GM21423 (cell line): ENCODE measurements at regions not wholly inside any gene's neighbourhood (a gene's known extent, or its start where the extent isn't known, plus 50 kb on each side); places are given as distances from the start of the nearest gene placed in this dataset.

Experiments used
- ATAC-seq: cut with Tn5 transposase; IDR thresholded peaks from one replicate; pipeline ENCODE4 v1.9.1; 2021; ENCODE audit warnings: mild to moderate bottlenecking, moderate library complexity; ENCODE audit not compliant: unreplicated experiment

DNA sequence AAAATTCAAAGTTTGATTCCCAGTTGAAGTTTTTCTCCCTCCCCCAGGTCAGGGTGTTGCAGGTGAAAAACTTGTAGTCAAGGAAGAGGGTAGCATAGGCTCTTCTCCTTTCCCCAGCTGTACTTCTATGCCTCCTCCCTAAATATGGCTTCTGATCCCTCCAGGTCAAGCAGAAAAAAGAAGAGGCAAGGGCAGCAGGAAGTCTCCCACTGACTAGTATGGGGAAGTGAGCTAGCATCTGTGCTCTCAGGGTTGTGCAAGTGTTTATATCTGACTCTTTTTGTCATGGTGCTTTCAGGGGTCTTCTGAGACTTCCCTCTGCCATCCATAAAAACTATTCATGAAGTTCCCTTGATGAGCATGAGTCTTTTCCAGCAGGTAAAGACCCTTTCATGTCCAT is 76.0 kb downstream of the ATPSCKMT start:
- no peak for ATAC-seq

DNA sequence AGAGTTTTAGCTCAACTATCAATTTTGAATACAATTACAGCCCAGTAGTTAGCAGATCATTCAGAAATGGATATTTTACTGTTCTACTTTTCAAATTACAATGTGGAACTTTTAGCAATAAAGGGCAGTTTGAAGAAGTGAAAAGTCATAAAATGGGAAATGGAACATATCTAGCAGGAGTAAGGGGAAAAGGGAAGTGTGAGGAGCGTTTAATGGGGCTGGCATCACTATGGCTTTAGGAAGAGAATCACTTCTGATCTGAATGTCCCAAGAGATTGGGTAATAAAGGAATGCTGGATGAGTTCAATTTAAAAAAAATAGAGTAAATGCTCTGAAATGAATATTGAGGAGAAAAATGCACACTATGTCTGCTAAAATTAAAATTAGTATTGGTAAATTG is 77.4 kb downstream of the ATPSCKMT start:
- no peak for ATAC-seq

DNA sequence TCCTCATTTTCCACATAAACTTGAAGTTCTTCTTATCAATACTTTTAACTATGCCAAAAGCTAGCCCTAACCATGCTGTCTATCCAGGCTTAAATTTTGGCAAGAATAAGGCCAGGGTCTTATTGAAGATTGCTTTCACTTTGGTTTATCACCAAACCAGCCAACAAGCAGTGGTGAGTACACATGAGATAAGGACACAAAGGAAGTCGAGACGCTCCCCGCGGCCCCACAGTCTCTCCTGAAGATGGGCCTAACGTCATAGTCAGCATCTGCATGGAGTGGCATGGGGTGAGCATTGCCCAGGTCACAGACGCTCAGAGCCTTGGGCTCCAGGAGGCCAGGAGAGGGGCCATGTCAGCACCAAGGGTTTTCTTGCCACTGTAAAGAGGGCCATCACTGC is 80.3 kb downstream of the ATPSCKMT start:
- no peak for ATAC-seq

DNA sequence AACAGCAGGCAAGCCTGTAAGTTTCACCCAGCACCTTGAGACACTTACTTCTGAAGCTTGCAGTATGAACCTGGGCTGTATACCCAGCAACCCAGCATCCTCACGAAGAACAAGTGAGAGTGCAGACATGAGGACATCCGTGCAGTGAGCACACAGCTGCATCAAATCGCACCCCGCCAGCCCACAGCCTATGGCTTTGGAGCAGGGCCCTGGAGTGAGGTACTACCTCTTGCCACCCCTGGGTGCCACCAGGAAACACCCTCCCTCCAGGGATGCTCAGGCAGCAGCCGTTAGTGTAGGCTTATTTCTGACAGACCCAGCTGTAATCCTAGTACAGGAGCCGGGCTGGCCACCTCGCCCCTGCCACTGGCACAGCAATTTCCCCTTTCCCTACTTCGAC is 81.4 kb downstream of the ATPSCKMT start:
- no peak for ATAC-seq

DNA sequence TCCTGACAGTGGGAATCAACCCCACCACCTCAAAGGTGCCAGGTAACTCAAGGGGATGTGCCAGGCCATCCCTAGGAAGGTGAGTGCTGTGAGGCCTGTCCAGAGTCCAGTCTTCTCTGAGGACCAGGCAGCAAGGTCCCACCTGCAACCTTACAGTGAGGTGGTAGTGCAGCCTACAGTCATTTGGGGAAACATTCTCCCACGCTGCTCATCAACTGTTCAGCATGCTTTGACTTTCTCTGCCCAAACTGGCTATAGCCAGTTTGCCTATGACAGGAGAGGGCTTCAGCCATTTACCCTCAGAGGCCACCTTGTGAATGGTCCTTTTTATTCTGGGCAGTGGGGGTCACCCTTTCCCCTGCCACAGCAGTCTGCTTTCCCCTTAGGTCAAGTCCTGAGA is 81.9 kb downstream of the ATPSCKMT start:
- no peak for ATAC-seq

DNA sequence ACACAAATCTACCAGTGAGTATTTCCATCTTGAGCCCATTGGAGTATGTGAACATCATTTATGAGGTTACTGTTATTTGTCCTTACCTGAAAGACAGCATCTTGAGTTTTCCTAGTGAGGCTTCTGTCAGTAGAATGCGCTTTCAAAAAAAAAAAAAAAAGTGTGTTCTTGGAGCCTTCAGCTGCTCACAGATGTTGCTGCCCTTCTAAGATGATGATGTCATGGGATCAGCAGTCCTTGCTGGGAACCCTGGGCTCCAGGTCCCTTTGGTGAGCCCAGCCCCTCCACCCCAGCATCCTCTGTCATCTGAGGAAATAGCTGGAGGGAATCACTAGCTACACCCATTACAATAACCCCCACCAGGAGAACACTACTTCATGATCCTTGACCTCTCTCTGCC is 83.3 kb downstream of the ATPSCKMT start:
- ATAC-seq = no peak

DNA sequence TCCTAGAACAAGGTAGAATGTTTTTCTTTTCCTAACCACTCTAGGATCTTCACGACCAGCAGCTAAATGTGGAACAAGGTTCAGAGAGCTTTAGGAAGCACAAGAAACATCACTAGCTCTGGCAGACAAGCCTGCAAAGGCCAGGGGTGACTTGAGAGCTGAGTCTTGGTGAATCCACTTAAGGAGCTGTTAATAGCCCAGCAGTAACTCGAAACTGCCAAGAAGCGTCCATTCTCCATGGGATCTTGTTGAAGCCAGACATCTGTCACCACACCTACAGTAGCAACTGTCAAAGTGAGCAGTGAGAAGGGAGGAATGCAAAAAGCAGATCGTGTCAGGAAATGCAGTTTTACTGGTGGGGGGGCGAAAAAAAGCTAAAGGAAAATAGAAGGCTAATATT is 87.2 kb downstream of the ATPSCKMT start:
- no peak for ATAC-seq

DNA sequence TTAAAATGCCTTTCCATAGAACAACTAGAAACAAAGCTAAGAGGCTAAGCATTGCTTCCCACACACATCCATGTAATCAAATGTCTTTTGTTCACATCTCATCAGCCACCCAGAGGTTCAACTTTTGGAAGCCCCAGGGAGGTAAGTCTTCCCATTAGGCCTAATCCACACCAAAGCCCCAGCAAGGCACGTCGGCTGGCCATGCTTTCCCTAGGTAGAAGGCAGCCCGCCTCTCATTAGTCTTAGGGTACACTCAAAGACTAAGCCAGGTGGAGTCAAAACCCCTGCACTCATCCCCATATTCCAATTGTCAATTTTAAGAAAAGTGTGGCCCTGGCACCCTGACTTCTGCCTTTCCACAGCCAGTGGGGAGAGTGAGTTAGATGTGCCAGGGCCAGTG is 87.9 kb downstream of the ATPSCKMT start:
- no peak for ATAC-seq

DNA sequence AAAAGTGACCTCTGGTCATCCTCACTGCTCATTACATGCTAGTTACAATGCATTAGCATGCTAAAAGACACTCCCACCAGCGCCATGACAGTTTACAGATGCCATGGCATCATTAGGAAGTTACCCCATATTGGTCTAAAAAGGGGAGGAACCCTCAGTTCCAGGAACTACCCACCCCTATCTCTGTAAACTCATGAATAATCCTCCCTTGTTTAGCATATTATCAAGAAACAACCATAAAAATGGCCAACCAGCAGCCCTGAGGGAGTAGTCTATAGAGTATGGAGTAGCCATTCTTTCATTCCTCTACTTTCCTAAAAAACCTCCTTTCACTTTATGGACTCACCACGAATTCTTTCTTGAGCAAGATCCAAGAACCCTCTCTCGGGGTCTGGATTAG is 89.4 kb downstream of the ATPSCKMT start:
- no peak for ATAC-seq

DNA sequence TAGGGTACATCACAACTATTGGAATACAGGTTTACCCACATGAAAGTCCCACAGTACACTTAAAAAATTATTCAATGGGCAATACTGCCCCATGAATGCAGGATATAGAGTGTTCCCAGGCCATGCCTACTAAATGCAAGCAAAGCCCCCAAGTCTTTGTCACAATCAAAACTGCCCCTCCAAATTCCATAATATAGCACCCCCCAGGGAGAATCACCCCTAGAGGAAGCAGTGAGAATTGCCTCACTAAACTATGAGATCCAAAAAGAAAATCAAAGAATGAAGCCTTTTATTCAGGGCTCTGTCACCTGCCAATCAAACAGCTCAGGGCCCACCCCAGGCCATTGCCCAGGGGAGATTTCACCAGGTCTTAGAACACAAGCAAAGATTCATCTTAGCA is 90.8 kb downstream of the ATPSCKMT start:
- ATAC-seq = no peak

DNA sequence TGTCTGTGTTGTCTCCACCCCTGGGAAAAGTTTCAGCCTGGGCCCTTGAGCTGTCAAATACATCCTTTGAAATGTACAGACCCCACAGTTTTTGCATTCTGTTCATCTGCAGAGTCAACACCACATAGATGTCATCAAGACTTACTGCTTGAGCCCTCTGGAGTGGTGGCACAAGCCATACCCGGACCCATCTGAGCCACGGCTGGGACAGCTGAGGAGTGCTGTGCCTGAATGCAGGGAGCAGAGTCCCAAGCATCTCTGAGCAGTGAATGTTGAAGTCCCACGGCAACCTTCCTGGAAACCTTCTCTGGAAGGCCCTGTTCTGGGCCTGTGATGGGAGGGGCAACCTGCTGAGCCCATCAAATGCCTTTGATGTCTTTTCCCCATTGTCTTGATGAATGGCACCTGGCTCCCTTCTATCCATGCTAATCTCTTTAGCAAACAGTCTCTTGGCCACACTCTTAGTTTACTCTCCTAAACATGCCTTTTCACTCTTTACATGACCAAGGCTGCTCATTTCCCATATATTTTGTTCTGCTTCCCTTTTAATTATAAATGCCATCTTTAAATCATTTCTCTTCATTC is 92.5 kb downstream of the ATPSCKMT start:
- no peak for ATAC-seq

DNA sequence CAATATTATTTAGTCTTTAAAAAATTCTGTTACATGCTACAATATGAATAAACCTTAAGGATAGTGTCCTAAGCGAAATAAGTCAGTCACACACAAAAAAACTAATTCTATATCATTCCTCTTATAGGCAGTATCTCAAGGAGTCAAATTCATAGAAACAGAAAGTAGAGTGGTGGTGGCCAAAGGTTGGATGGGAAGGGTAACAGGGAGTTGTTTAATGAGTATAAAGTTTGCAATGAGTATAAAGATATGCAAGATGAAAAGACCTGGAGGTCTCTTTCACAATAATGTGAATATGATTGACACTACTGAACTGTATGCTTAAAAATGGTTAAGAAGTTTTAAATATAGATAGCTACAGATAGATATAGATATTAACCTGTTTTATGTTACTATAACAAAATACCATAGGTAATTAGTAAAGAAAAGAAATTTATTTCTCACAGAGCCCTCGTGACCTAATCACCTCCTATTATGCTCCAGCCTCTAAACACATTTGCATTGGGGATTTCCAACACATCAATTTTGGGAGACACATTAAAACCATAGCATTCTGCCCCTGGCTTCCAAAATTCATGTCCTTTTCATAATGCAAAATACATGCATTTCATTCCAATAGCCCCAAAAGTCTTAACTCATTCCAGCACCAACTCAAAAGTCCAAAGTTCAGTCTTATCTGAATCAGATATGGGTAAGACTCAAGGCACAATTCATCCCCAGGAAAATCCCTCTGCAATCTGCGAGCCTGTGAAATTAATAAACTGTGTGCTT is 93.6 kb downstream of the ATPSCKMT start:
- no peak for ATAC-seq

DNA sequence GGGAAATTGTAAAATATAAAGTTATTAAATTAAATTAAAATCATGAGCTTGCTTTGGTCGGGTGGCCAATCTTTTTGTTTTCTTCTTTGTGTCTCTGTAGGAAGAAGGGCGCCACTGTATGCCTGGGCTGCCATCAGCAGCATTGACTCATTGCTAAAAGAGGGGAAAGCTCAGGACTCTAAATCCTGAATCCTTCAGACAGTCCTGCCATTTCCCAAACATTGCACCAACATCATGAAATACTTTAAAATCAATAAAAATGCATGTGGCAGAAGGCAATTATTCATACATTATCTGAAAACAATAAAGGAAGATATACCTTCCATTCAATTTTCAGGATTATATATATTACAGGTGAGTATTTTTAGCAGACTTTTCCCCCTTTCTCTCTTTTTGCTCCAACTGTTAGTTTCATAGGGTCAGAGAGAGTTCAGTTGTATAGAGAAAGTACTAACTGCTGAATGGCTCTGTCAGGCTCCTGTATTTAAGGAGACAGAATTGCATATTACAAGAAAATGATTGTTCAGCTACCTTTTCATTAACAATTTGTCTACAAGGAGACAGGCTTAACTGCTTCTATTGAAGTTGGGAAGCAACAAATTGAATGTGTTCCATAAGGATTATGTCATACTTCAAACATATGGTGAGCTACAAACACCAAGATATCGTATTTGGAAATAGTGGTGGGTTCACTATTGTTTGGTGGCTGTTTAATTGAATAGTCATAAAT is 95.7 kb downstream of the ATPSCKMT start:
- ATAC-seq = no peak

DNA sequence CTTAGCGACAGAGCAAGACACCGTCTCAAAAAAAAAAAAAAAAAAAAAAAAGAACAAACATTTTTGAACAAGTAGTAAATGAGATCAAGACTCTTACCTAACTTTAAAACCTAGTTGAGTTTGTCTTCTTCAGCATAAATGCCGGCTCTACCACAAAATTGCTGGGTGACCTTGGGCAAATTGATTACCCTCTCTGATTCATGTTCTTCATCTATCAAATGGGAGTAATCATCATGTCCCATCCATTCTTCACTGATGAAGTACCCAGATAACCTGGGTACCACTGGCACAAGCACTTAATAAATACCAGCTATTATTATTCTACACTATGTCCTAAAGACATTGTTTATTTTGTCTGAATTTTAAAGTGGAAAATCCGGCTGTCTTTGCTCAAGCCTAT is 96.3 kb downstream of the ATPSCKMT start:
- ATAC-seq = no peak

DNA sequence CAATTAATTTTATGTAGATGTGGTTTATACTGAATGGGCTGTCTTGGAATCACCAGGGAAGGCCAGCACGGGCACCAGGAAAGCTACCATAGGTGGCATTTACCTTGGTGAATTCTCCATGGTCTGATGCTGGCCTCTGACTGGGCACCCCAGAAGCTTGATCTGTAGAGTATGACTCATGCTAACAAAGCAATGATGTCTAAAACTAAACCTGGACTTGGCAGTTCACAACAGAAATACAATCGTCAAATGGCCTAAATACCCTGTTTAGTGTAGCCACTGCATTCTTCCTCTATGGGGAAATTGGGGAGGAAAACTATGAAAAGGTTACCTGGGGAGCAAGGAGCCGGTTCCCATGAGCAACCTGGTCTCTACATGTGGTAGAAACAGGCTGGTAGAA is 98.0 kb downstream of the ATPSCKMT start:
- no peak for ATAC-seq

DNA sequence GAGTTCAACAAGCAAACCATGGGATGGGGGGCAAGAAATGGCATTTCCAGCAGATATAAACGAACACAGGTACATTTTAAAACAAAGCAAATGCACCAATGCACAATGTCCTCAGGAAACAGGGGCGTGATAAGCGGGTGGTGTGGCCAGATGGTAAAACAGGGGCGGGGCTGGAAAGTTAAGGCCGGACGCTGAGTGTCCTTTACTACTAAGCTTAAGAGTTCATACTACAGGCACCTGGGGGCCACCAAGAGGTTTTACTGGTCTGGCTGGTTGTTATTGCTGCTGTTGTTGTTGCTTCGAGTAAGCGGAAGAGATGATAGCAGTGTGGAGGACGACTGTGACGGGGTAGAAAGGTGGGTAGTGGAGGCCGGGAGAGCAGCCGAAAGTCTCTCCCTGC is 99.8 kb downstream of the ATPSCKMT start:
- ATAC-seq = no peak

DNA sequence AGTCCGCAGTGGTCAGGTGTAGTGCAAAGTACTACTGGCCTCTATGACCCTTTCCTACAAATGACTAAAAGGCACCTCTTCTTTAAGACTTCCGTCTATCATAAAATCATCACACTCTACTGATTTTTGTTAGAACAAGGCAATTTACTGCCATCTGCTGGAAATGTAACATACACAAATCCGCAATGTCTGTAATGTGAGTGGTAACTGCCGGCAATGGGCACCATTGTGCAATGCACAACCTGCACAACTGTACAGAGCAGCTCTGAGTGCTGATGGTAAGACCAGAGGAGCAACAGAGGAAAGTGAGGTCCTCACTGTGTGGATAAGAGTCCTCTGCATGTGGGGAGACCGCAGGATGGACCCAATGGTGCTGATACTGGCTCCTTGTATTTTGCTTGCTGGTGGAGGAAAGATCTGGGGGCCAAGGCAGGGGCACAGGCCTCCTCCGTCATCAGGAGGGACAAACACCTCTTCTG is 103.7 kb downstream of the ATPSCKMT start:
- ATAC-seq = no peak

DNA sequence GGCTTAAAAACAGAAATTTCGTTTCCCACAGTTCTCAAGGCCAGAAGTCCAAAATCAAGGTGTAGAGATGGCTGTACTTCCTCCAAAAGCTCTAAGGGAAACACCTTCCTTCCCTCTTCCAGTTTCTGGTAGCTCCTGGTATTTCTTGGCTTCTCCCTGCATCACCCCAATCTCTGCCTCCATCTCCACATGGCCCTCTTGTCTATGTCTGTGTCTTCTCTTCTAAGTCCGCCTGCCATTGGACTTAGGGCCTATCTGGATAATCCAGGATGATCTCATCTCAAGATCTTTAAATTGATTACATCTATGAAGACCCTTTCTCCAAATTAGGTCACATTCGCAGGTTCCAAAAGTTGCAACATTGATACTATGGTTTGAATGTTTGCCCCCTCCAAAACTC is 105.6 kb downstream of the ATPSCKMT start:
- ATAC-seq = no peak

DNA sequence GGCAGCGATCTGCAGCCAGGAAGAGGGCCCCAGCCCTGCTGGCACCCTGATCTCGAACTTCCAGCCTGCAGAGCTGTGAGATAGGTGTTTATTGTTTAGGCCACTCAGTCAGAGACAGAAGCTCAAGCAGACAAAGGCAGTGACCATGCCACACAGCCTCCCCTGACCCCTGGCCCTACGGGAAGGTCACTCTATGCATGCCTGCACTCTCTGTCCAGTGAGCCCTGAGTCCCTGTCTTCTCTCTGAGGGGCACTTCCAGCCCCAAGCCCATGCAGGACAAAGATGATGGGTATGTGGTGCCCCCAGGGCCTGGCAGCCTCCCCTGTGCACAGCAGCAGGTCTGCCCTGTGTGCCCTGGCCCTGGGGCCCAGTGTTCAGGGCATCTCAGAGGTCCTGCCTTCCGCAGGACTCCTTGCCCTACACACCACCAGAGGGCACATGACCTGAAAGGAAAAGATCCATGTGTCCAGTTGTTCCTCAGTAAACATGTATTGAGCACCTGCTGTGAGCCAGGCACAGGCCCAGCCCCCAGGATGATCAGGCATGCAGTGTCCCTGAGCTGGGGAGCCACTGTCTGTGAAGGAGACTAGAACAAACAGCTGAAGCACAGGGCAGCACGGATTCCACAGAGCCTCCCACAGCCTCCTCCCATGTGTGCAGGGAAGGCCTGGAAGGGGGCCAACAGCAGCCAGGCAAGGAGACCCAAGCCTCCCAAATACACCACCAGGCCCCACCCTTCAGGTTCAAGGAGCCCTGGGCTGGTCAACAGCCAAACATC is 109.3 kb downstream of the ATPSCKMT start:
- no peak for ATAC-seq

DNA sequence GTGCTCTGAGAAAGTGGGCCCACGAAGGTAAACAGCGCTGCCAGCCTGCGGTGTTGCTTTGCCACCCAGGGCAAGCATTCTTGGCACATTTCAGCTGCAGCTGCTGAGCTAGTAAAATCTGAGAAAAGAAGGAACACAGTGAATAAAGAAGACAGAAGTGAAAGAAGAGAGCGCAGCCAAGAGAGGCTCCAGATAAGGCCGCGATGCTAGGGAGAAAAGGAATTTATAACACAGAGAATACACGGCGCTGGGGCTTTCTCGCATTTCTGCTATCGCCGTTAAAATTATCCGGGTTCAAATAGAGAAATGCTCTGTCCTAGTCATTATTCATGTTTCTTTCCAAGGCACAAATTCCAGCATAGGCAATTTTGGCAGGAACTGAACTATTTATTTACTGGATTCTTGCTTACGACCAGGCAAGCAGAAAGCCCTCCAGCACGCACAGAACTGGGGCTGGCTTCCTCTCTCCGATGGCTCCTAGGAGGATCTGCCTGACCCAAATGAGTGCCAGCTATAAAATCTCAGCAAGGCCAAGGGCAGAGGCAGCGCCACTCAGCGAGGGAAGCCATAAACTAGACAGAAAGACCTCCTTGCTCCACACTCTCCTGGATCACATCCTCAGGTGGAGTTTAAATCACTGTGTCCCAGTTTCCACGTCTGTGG is 111.2 kb downstream of the ATPSCKMT start:
- no peak for ATAC-seq

DNA sequence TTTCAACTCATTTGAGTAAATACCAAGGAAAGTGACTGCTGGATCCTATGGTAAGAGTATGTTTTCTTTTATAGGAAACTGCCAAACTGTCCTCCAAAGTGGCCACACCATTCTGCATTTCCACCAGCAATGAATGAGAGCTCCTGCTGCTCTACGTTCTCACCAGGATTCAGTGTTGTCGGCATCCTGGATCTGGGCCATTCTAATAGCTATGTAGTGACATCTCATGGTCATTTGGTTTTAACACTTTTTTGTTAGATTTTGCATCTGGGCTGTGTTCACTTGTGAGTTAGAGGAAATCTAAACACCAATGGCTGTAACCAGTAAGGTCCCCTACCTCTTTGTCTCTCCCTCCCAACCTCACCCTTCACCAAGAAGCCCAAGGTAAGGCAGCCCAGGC is 115.9 kb downstream of the ATPSCKMT start:
- ATAC-seq = no peak
